ENCODE measurements at regions not wholly inside any gene's neighbourhood (a gene's known extent, or its start where the extent isn't known, plus 50 kb on each side); places are given as distances from the start of the nearest gene placed in this dataset.

- TF ChIP-seq POLR2A (IDR thresholded peaks at IDR 0.05; ENCODE audit: extremely low read depth, insufficient read length) (no peak), CTCF (IDR thresholded peaks at IDR 0.05; ENCODE audit: low read depth, low read length) (no peak), MAX (IDR thresholded peaks at IDR 0.05; ENCODE audit: low read depth, low read length) (no peak)
Observed at GRCh38 chr18:67677489-67677888, 161.0 kb upstream of the DSEL start.
